ENCODE measurements at regions not wholly inside any gene's neighbourhood (a gene's known extent, or its start where the extent isn't known, plus 50 kb on each side); places are given as distances from the start of the nearest gene placed in this dataset.

GRCh38 chr9:129497813-129498450 is 123.0 kb downstream of the C9orf50 start:
- no peak for TF ChIP-seq CTCF (IDR thresholded peaks at IDR 0.05)
- TF ChIP-seq POLR2A (IDR thresholded peaks at IDR 0.05) = no peak

Data from heart left ventricle (tissue), 13 donors.